CD4-positive, alpha-beta memory T cell (primary cell): ENCODE measurements at regions not wholly inside any gene's neighbourhood (a gene's known extent, or its start where the extent isn't known, plus 50 kb on each side); places are given as distances from the start of the nearest gene placed in this dataset.
"Not testable (repeated sequence)": the region's sequence is repeated elsewhere in the genome, so short reads cannot be mapped to it uniquely, and the experiment has no call there.

ENCODE experiments used
- CTCF ChIA-PET: fragments of 350-600 bp; sonication (Branson Sonifier 250); formaldehyde crosslinking; loops from one replicate; lab custom pipeline; 2021; ENCODE audit warnings: inconsistent platforms; ENCODE audit not compliant: partially characterized antibody; lab: Charles Lee
- POLR2A ChIA-PET: fragments of 350-600 bp; sonication (Branson Sonifier 250); formaldehyde crosslinking; loops from one replicate; lab custom pipeline; 2021; ENCODE audit not compliant: partially characterized antibody; lab: Charles Lee
- DNase-seq, 5 donors: peaks; one replicate each; pipeline versions ENCODE4 v3.0.0 to v3.0.0-alpha.2; 2020 to 2022; ENCODE audit warnings: mixed read lengths in 1 of 5
- H3K27ac ChIP-seq: one replicate; pipeline ENCODE4 v1.7.0; 2013; ENCODE audit warnings: low read depth, low read length
- H3K27me3 ChIP-seq: 2 replicates; pipeline ENCODE4 v1.7.0; 2013; ENCODE audit warnings: mild to moderate bottlenecking, low read length, moderate library complexity; ENCODE audit not compliant: insufficient read depth
- H3K36me3 ChIP-seq: 2 replicates; pipeline ENCODE4 v1.7.0; 2013; ENCODE audit warnings: mild to moderate bottlenecking, low read length, moderate library complexity; ENCODE audit not compliant: insufficient read depth
- H3K4me1 ChIP-seq: 2 replicates; pipeline ENCODE4 v1.7.0; 2013; ENCODE audit warnings: mild to moderate bottlenecking, low read length, moderate library complexity; ENCODE audit not compliant: insufficient read depth
- H3K4me3 ChIP-seq, 2 donors: one replicate each; pipeline ENCODE4 v1.7.0; 2013; ENCODE audit warnings: low read length in 2 of 2, mild to moderate bottlenecking in 1 of 2
- H3K9me3 ChIP-seq, 2 donors: one replicate each; pipeline ENCODE4 v1.7.0; 2013; ENCODE audit warnings: low read length in 2 of 2, control low read depth in 1 of 2; ENCODE audit not compliant: control insufficient read depth in 1 of 2
- H3K27ac Mint-ChIP-seq, 7 donors: one replicate each; pipeline ENCODE4 v1.8.0; 2020 to 2021; ENCODE audit warnings: mixed read lengths in 7 of 7, mild to moderate bottlenecking in 6 of 7, inconsistent platforms in 3 of 7, moderate library complexity in 3 of 7
- H3K27me3 Mint-ChIP-seq, 2 donors: one replicate each; pipeline ENCODE4 v1.8.0; 2020 to 2021; ENCODE audit warnings: mixed read lengths in 2 of 2
- H3K36me3 Mint-ChIP-seq, 2 donors: one replicate each; pipeline ENCODE4 v1.8.0; 2020 to 2021; ENCODE audit warnings: mixed read lengths in 2 of 2, inconsistent platforms in 1 of 2, mild to moderate bottlenecking in 1 of 2
- H3K4me1 Mint-ChIP-seq, 4 donors: one replicate each; pipeline ENCODE4 v1.8.0; 2020 to 2021; ENCODE audit warnings: mixed read lengths in 4 of 4, mild to moderate bottlenecking in 1 of 4
- H3K4me3 Mint-ChIP-seq, 8 donors: one replicate each; pipeline ENCODE4 v1.8.0; 2020 to 2021; ENCODE audit warnings: mixed read lengths in 8 of 8, mild to moderate bottlenecking in 7 of 8, moderate library complexity in 6 of 8, inconsistent platforms in 3 of 8
- H3K9me3 Mint-ChIP-seq, 8 donors: one replicate each; pipeline ENCODE4 v1.8.0; 2020 to 2021; ENCODE audit warnings: mixed read lengths in 8 of 8, mild to moderate bottlenecking in 5 of 8, inconsistent platforms in 3 of 8, moderate library complexity in 1 of 8
- intact Hi-C: fragments of 100-400 bp; cut with micrococcal nuclease; formaldehyde crosslinking; loops from one replicate; pipeline ENCODE4 v1.15.1; 2023

GRCh38 chr7:98779800-98780587 lies 89.8 kb downstream of the TMEM130 start:
- CTCF ChIA-PET: no interaction called here
- Histone ChIP-seq H3K27me3 (no peaks in the 10 kb centered on the region), H3K4me1 (no peaks in the 10 kb centered on the region), H3K36me3 (no peaks in the 10 kb centered on the region), H3K9me3 (no peaks in the 10 kb centered on the region), H3K4me3 (no peak overlapping the region), H3K27ac (no peak overlapping the region)
- Mint-ChIP-seq H3K9me3 (peaks cover 0 to 2% (median 0%) of the 10 kb centered on the region in 8 donors), H3K36me3 (no peaks in the 10 kb centered on the region), H3K4me1 (no peaks in the 10 kb centered on the region), H3K27ac (no peak overlapping the region), H3K27me3 (peaks cover 11 to 12% of the 10 kb centered on the region in 2 donors), H3K4me3 (no peak overlapping the region)
- intact Hi-C loops: no loop called here
- DNase-seq: no peak
- POLR2A ChIA-PET: no interaction called here

- Histone ChIP-seq H3K4me3 (no peak overlapping the region), H3K27ac (no peak overlapping the region), H3K4me1 (no peaks in the 10 kb centered on the region), H3K27me3 (no peaks in the 10 kb centered on the region), H3K9me3 (no peaks in the 10 kb centered on the region), H3K36me3 (no peaks in the 10 kb centered on the region)
- POLR2A ChIA-PET: no interaction called here
- H3K27ac Mint-ChIP-seq: no peak overlapping the region
- H3K27me3 Mint-ChIP-seq: peaks cover 9 to 11% of the 10 kb centered on the region in 2 donors
- intact Hi-C loops: no loop called here
- no peaks in the 10 kb centered on the region for H3K4me1 Mint-ChIP-seq
- H3K36me3 Mint-ChIP-seq: no peaks in the 10 kb centered on the region
- H3K9me3 Mint-ChIP-seq: no peaks in the 10 kb centered on the region
- no peak for DNase-seq
- no peak overlapping the region for H3K4me3 Mint-ChIP-seq
- CTCF ChIA-PET: interaction anchor here (1.1 kb wide), 1 partner anchor 364 kb away, joined by 3 read pairs; no protein-coding TSS in a partner anchor
Observed at GRCh38 chr7:98784216-98784785, 85.5 kb downstream of the TMEM130 start.

- no peaks in the 10 kb centered on the region for H3K9me3 ChIP-seq
- intact Hi-C loops: no loop called here
- POLR2A ChIA-PET: no interaction called here
Observed at GRCh38 chr7:98785929-98786571, 83.8 kb downstream of the TMEM130 start.

GRCh38 chr7:98788966-98789365 lies 80.8 kb downstream of the TMEM130 start:
- Histone ChIP-seq H3K27me3 (no peaks in the 10 kb centered on the region), H3K4me1 (no peaks in the 10 kb centered on the region), H3K4me3 (no peak overlapping the region), H3K9me3 (no peaks in the 10 kb centered on the region), H3K27ac (no peak overlapping the region), H3K36me3 (no peaks in the 10 kb centered on the region)
- no peak for DNase-seq
- ChIA-PET CTCF (no interaction called here), POLR2A (no interaction called here)
- H3K4me1 Mint-ChIP-seq: no peaks in the 10 kb centered on the region
- no peaks in the 10 kb centered on the region for H3K36me3 Mint-ChIP-seq
- peaks cover 0 to 1% (median 0%) of the 10 kb centered on the region in 8 donors for H3K9me3 Mint-ChIP-seq
- H3K27me3 Mint-ChIP-seq: peaks cover 9 to 10% of the 10 kb centered on the region in 2 donors
- H3K27ac Mint-ChIP-seq: no peak overlapping the region
- H3K4me3 Mint-ChIP-seq: no peak overlapping the region
- intact Hi-C loops: no loop called here

More at GRCh38 chr7:98785929-98786571, 83.8 kb downstream of the TMEM130 start:
- no peak overlapping the region for H3K4me3 ChIP-seq
- H3K27me3 ChIP-seq: no peaks in the 10 kb centered on the region
- H3K4me1 ChIP-seq: no peaks in the 10 kb centered on the region
- DNase-seq: no peak
- no peaks in the 10 kb centered on the region for H3K36me3 ChIP-seq
- Mint-ChIP-seq H3K36me3 (no peaks in the 10 kb centered on the region), H3K9me3 (no peaks in the 10 kb centered on the region), H3K4me1 (no peaks in the 10 kb centered on the region), H3K27me3 (peaks cover 9% of the 10 kb centered on the region in 2 donors), H3K4me3 (no peak overlapping the region), H3K27ac (no peak overlapping the region)
- CTCF ChIA-PET: no interaction called here
- H3K27ac ChIP-seq: no peak overlapping the region

- H3K4me3 ChIP-seq, H3K27ac Mint-ChIP-seq, H3K36me3 ChIP-seq, H3K4me1 ChIP-seq, DNase-seq, H3K27me3 Mint-ChIP-seq, H3K9me3 ChIP-seq, H3K27me3 ChIP-seq, H3K9me3 Mint-ChIP-seq, POLR2A ChIA-PET, H3K27ac ChIP-seq, intact Hi-C loops, H3K4me1 Mint-ChIP-seq, CTCF ChIA-PET, H3K36me3 Mint-ChIP-seq, H3K4me3 Mint-ChIP-seq: not testable (repeated sequence)
Observed at GRCh38 chr7:98794453-98794852, 75.4 kb downstream of the TMEM130 start.

- Histone ChIP-seq H3K4me3 (no peak overlapping the region), H3K27me3 (no peaks in the 10 kb centered on the region), H3K27ac (no peak overlapping the region), H3K9me3 (no peaks in the 10 kb centered on the region), H3K36me3 (no peaks in the 10 kb centered on the region), H3K4me1 (no peaks in the 10 kb centered on the region)
- CTCF ChIA-PET: interaction anchor here (0.6 to 1.2 kb wide), 2 partner anchors 14 to 437 kb away, joined by 3 to 4 read pairs; no protein-coding TSS in a partner anchor
- H3K27ac Mint-ChIP-seq: no peak overlapping the region
- no peaks in the 10 kb centered on the region for H3K36me3 Mint-ChIP-seq
- DNase-seq: no peak
- POLR2A ChIA-PET: no interaction called here
- peaks cover 7 to 13% of the 10 kb centered on the region in 2 donors for H3K27me3 Mint-ChIP-seq
- no peaks in the 10 kb centered on the region for H3K4me1 Mint-ChIP-seq
- intact Hi-C loops: no loop called here
- H3K4me3 Mint-ChIP-seq: no peak overlapping the region
- peaks cover 8 to 20% (median 13%) of the 10 kb centered on the region in 8 donors for H3K9me3 Mint-ChIP-seq
Observed at GRCh38 chr7:98795741-98796493, 73.9 kb downstream of the TMEM130 start.
